Astrocyte of the cerebellum (primary cell): ENCODE measurements at regions not wholly inside any gene's neighbourhood (a gene's known extent, or its start where the extent isn't known, plus 50 kb on each side); places are given as distances from the start of the nearest gene placed in this dataset.
"Not testable (repeated sequence)": the region's sequence is repeated elsewhere in the genome, so short reads cannot be mapped to it uniquely, and the experiment has no call there.

ENCODE experiments used
- DNase-seq: peaks from one replicate; pipeline ENCODE4 v3.0.0-alpha.2; 2011; ENCODE audit warnings: low read depth
- H3K4me3 ChIP-seq: 2 replicates; pipeline ENCODE4 v1.5.1; 2011; ENCODE audit warnings: mild to moderate bottlenecking, low read depth, low read length, moderate library complexity
- CTCF ChIP-seq: IDR thresholded peaks from 2 replicates; pipeline ENCODE4 v1.5.1; 2012; ENCODE audit warnings: low read length, low read depth, moderate library complexity, mild to moderate bottlenecking; ENCODE audit errors: missing control alignments
- in situ Hi-C: cut with HindIII; loops from 2 replicates; pipeline ENCODE4 v1.10.0; 2017; ENCODE audit warnings: low sequenced_read_pairs

GRCh38 chr3:30530084-30530483, 76.3 kb upstream of the TGFBR2 start:
- in situ Hi-C loops: no loop called here
- no peak overlapping the region for H3K4me3 ChIP-seq
- DNase-seq: no peak
- TF ChIP-seq CTCF: no peak

DNA sequence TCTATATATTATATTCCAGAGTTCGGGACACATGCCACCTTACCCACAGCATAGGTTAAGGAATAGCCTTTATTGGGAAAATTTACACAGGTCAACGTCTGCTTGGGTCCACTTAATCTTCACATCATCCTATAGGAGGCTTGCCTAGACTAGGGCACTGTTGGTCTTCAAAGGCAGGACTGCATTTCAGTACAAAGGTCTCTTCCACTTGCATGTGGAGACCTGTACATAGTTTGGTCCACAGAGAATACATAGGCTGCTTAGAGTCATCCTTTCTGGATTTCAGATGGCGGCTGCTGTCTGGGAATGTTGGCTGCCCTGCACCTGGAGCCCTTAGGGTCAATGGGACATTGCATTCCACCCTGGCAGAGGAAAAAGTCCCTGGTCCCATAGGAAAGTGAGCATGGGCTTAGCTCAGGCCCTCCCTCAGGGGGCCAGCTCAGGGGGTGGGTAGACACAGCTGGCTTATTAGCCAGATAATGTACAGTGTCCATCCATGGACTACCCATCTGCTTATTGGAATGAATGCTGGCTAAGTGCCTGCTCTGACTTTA, 75.3 kb upstream of the TGFBR2 start:
- in situ Hi-C loops: no loop called here
- DNase-seq: no peak
- TF ChIP-seq CTCF: no peak

GRCh38 chr3:30535525-30535924, 70.9 kb upstream of the TGFBR2 start:
- TF ChIP-seq CTCF: no peak
- DNase-seq: no peak
- in situ Hi-C loops: no loop called here
- H3K4me3 ChIP-seq: no peak overlapping the region

More for the DNA sequence above, 75.3 kb upstream of the TGFBR2 start:
- H3K4me3 ChIP-seq: no peak overlapping the region

DNA sequence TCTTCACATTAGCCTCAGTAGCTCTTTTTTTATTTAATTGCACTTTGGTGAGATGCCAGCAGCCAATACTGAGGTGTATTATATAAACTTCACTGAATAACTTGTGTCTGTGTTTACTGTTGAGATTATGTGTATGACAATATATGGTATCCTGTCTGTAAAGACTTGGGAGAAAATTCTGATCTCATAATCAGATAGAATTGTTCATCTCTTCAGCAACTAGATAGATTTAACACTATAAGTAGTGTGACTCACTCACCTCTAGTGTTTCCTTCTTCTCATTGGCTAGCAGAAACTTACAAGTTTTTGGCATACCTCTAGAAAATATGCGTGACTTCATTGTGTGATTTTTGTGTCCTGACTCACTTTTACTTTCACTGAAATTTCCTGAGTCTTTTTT, 67.6 kb upstream of the TGFBR2 start:
- H3K4me3 ChIP-seq: no peak overlapping the region
- peak; percentile 64 for DNase-seq
- TF ChIP-seq CTCF: no peak
- in situ Hi-C loops: no loop called here

DNA sequence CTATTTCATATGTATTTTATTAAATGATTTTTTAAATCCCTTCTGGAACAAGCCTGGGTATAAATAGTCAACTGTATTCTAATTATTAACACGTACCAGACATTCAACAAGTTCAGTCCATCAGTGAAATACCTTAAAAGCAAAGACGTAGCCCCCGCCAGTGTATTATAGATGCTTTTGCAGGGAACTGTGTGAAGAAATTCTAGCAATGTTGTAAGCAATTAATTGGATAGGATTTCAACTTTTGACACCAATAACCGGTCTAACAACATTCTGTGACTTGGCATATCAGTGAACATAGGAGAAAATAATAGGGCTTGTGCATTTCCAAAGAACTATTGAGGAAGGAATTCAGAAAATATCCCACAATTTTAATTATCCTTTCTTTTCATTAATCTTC, 67.2 kb upstream of the TGFBR2 start:
- in situ Hi-C loops: no loop called here
- H3K4me3 ChIP-seq: no peak overlapping the region
- no peak for TF ChIP-seq CTCF
- DNase-seq: no peak

DNA sequence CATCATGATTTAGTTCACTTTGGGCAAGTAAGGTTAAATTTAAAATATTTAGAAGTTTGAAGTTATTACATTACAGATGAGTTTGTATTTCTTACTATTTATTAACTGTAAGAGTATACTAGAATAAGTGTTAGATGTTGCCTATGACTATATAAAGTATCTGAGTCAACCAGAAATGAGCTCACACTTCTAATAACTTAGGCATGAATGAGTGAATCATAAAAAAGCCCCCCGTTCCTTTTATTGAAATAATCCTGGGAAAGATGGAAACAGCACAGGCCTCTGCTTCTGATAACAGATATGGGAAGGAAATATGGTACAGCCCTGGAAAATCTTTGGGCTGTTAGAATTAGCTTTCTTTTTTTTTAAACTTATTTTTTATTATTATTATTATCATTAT, 66.6 kb upstream of the TGFBR2 start:
- in situ Hi-C loops: no loop called here
- no peak overlapping the region for H3K4me3 ChIP-seq
- TF ChIP-seq CTCF: no peak
- DNase-seq: no peak

DNA sequence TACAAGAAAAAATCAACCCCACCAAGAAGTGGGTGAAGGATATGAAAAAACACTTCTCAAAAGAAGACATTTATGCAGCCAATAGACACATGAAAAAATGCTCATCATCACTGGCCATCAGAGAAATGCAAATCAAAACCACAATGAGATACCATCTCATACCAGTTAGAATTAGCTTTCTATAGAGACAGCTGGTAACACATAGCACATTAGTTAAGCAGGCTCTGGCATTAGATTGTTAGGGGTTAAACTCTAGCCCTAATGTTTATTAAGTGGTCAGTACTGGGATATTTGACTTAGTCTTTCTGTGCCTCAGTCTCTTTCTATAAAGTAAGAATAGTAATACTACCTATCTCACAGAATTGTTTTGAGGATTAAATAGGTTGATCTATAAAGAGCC, 65.2 kb upstream of the TGFBR2 start:
- H3K4me3 ChIP-seq, DNase-seq, in situ Hi-C loops: not testable (repeated sequence)
